ENCODE measurements at regions not wholly inside any gene's neighbourhood (a gene's known extent, or its start where the extent isn't known, plus 50 kb on each side); places are given as distances from the start of the nearest gene placed in this dataset.

- DNase-seq (ENCODE audit: low spot score), result peak; percentile 7
Measured at GRCh38 chr4:104677116-104677515, 182.4 kb upstream of the CXXC4 start.

- no peak for DNase-seq (ENCODE audit: low spot score)
Measured at GRCh38 chr4:104682311-104682710, 187.6 kb upstream of the CXXC4 start.

DNA sequence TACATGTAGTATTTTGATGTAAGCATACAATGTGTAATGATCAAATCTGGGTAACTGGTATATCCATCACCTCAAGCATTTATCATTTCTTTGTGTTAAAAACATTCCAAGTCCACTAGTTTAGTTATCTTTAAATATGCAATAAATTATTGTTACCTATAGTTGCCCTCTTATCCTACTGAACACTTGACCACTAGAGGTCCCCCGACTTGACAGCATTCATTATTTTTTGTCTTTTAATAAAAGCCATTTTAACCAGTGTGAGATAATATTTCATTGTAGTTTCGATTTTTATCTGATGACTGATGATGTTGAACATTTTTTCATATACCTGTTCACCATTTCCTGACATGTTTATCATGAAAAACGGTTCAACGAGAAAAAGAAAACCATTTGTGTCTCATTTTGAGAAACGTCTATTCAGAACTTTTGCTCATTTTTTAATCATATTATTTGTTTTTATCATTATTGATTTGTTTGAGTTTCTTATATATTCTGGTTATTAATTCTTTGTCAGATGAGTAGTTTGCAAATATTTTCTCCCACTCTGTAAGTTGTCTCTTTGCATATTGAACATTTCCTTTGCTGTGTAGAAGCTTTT is 199.0 kb upstream of the CXXC4 start:
- DNase-seq (ENCODE audit: low spot score), result no peak

GRCh38 chr4:104716584-104716983 is 221.9 kb upstream of the CXXC4 start:
- DNase-seq (ENCODE audit: low spot score), result no peak

DNA sequence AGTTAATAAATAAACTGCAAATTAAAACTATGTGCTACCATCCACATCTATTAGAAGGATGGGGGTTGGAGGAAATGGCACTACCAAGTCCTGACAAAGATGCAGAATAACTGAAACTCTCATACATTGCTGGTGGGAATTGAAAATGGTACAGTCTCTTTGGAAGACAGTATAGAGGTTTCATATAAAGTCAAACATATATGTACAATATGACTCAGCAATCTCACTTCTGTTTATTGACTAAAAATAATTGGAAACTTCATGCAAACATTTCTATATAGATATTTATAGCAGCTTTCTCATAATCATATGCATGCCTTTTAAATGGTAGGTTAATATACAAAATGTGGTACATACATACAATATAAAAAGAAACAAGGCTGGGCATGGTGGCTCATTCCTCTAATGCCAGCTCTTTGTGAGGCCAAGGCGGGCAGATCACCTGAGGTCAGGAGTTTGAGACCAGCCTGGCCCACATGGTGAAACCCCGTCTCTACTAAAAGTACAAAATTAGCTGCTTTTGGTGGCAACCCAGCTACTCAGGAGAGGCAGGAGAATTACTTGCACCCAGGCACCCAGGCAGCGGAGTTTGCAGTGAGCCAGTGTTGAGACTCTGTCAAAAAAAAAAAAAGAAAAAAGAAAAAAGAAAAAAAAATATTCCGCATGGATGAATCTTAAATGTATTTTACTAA is 225.0 kb upstream of the CXXC4 start:
- DNase-seq (ENCODE audit: low spot score), result no peak

- DNase-seq (ENCODE audit: low spot score), result no peak
Measured at GRCh38 chr4:104722467-104722866, 227.8 kb upstream of the CXXC4 start.

DNA sequence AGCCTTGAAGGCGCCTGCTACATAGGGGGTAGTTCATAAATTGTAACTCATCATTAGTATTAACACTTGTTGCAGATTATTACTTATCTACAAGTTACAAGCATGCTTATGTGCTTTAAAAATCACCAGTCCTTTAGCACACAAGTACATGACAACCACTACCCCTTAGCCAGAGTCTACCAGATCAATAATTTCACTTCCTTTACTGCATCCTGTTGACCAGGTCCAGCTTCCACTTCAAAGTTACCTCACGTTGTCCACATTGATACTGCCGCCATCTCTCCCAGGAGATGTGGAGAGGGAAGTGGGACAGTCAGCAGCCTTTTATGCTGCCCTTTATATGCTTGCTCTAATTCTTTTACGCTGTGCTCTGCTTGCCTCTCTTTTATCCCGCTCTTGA is 231.3 kb upstream of the CXXC4 start:
- DNase-seq (ENCODE audit: low spot score), result no peak

GRCh38 chr4:104727643-104728042 is 232.9 kb upstream of the CXXC4 start:
- DNase-seq (ENCODE audit: low spot score), result no peak

DNA sequence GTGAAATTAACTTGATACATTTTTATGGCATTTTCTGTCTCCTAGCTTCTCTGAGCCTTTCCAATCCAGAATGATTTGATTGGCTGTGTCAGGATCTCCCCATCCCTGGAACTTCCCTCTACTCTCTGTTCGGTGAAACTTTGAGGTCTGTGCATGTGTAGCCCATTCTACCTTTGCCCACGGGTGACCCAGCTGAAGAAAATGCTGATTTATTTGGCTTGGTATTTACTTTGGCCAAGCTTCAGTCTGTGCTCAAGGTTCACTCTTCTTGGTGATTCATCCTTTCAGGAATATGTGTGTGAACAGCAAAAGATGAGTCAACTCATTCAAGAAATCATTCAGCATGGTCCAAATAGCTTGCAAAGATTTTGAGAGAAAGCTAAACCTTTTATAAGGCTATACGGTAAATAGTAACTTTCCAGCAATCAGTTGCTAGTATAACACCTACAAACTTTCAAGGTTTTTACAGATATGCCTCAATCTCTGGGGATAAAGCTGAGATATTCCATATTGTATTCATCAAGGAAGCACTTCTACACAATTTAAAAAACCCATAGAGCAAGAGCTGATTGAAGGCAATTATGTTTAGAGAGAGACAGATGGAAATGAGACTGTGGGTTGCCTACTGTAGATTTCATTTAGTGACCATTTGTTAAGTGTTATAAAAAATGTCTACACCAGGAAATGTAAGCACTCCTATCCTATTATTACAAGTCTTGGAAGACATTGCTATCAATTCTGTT is 233.9 kb upstream of the CXXC4 start:
- DNase-seq (ENCODE audit: low spot score), result no peak

DNA sequence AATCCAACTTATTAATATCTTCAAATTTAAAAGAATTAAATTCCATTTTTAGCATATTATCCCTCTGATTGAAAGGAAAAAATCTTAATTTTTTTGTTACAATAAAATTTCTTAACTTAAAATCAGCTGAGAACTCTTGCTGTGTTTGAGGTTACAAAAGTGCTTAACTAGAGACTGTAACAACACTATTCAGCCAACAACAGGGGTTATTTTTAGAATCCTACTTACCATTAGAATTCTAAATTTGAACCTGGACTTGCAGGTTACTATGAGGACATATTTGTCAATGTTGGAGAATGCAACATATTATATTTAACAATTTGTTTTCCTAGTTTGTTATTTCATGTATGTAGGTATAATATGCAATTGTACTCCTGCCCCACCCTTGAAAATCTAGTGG is 238.1 kb upstream of the CXXC4 start:
- DNase-seq (ENCODE audit: low spot score), result no peak

DNA sequence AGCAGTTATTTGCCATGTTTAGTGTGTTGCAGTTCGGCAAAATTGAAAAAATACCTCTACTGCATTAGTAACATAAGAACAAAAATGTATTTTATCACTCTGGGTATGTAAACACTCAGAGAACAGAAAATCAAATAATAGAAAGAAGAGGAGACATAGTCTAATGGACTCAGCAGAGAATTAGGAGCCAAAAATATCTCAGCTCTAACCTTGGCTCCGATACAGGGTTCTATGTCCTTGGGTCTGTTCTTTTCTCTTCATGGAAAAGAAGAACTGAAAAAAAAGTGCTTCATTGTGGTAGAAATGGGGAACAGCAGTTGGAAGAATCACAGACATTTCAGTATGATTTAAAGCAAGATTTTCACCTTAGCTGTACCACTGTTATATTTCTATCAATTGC is 240.5 kb upstream of the CXXC4 start:
- no peak for DNase-seq (ENCODE audit: low spot score)

DNA sequence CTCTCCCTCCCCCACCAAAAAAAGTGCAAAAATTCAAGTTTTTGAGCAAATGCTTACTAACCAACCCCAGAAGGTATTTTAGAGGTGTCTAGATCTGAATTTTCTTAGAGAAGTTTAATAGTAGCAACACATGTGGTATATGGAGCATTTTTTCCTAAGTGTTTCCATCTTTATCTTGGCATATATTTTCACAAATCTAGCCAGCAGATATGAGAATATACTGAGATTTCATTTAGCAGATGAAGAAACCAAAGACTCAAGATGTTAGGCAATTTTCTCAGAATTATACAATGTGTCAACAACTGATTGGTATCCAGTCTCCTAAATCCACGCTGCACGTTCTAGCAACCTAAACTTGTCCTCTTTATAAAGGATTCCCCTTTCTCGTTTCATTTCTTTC is 245.5 kb upstream of the CXXC4 start:
- no peak for DNase-seq (ENCODE audit: low spot score)

GRCh38 chr4:104743215-104743653 is 248.5 kb upstream of the CXXC4 start:
- DNase-seq (ENCODE audit: low spot score), result no peak

- no peak for DNase-seq (ENCODE audit: low spot score)
Measured at GRCh38 chr4:104747635-104748034, 252.9 kb upstream of the CXXC4 start.

DNA sequence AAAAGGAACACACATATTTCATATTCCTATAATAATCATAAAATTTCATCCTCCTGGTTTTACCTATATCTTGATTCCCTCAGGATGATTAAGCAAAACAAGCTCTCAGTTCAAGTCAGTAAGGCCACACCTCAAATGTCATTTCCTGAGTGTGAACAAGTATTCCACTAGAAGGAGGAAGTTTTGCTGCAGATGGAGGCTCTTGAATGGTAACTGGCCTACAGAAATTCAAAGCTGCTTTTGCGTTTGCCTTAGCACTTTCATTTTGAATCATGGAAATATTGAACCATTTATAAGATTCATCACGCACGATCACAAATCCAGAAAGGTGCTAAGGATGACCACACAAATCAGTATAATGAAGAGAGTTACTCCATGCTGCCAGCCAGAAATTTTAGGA is 254.4 kb upstream of the CXXC4 start:
- no peak for DNase-seq (ENCODE audit: low spot score)

- DNase-seq (ENCODE audit: low spot score), result no peak
Measured at GRCh38 chr4:104750008-104750407, 255.3 kb upstream of the CXXC4 start.

GRCh38 chr4:104751468-104751867 is 256.8 kb upstream of the CXXC4 start:
- no peak for DNase-seq (ENCODE audit: low spot score)

DNA sequence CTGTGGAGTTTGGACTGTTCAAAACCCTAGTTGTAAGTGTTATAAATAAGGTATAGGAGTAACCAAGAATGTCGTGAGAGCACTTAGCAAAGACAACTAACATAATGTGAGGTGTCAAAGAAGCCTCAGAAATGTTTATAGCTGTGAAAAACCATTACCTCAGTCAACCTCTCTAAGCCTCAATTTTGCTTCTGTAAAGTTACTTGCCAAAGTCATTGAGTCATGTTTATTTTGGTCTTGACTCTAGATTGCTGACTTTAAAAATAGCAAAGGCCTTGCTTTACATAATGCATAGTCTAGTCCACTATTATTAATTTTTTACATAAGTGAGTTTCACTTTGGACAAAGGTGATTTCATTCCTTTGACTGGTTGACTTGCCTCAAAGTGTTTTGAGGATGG is 257.6 kb upstream of the CXXC4 start:
- DNase-seq (ENCODE audit: low spot score), result no peak

DNA sequence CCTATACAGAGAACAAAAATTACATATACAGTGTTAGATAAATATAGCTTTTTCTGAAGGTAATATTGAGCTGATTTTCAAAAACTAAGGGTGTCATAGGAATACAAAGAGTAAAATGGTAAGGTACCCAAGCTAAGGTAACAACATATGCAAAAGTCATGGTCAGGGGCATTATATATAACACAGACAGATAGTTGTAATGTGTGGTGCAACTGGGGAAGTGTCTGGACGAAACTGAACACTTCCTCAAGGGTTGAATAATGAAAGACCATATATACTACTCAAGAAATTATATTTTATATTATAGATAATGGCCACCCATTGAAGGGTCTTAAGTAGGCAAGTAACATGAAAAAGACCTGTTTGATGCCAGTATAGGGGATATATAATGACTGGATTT is 262.1 kb upstream of the CXXC4 start:
- no peak for DNase-seq (ENCODE audit: low spot score)

DNA sequence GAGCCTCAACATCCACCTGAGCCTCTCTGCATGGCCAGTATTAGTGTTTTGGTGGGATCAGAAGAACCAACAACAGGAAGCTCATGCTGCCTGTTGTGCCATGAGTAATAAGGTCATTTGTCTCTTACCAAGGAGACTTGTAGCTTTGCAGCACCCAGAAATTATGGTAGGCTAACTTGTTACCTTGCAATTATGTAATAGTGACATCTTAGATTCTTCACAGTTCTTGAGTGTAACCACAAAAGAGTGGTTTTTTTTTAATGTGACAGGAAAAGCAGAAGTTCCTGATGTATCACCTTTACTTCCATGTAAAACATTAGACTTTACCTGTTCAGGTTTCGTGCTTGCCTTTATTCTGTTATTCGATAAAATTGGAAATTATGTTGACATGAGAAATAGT is 263.9 kb upstream of the CXXC4 start:
- no peak for DNase-seq (ENCODE audit: low spot score)

GRCh38 chr4:104763554-104764222 is 269.0 kb upstream of the CXXC4 start:
- peak; percentile 9 for DNase-seq (ENCODE audit: low spot score)

DNA sequence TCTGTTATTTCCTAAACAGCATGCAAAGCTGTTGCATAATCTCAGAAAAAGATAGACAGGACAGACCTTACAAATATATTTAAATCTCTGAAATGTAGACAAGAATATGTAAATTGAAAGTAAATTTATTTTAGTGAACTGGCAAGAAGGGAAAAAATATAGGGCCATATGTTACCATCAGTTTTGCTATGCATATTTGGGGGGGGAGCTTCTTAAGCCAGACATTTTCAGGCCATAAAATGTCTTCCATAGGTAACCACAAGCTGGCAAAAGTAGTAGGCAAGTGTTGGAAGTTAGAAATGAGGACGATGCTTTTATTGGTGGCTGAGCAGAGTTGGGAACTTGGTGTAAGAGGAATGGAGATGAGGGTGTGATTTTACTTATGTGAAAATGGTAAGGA is 272.0 kb upstream of the CXXC4 start:
- no peak for DNase-seq (ENCODE audit: low spot score)

- DNase-seq (ENCODE audit: low spot score), result no peak
Measured at GRCh38 chr4:104772849-104773248, 278.2 kb upstream of the CXXC4 start.

Measured in Ammon's horn (tissue), 1 donor.